HL-60 (cell line): ENCODE measurements at regions not wholly inside any gene's neighbourhood (a gene's known extent, or its start where the extent isn't known, plus 50 kb on each side); places are given as distances from the start of the nearest gene placed in this dataset.

Experiments
- CTCF ChIP-seq: IDR thresholded peaks from one replicate; pipeline ENCODE4 v1.5.1; 2011; ENCODE audit warnings: low read length, control low read depth, inconsistent platforms; ENCODE audit not compliant: insufficient read depth
- POLR2AphosphoS5 ChIP-seq: IDR thresholded peaks from 2 replicates; pipeline ENCODE4 v1.6.1; 2012; ENCODE audit warnings: low read depth
- REST ChIP-seq: IDR thresholded peaks from 2 replicates; pipeline ENCODE4 v1.6.1; 2012; ENCODE audit warnings: low read depth; ENCODE audit not compliant: insufficient replicate concordance

GRCh38 chr5:115069087-115069968, 100.4 kb downstream of the TRIM36 start:
- TF ChIP-seq CTCF (no peak), REST (no peak), POLR2AphosphoS5 (no peak)
